Activated CD4-positive, alpha-beta T cell treated with anti-CD3 and anti-CD28 coated beads for 48 hours (primary cell): ENCODE measurements at regions not wholly inside any gene's neighbourhood (a gene's known extent, or its start where the extent isn't known, plus 50 kb on each side); places are given as distances from the start of the nearest gene placed in this dataset.
"Not testable (repeated sequence)": the region's sequence is repeated elsewhere in the genome, so short reads cannot be mapped to it uniquely, and the experiment has no call there.

Source experiments
- DNase-seq: peaks from one replicate; pipeline ENCODE4 v3.0.0-alpha.2; 2020

DNA sequence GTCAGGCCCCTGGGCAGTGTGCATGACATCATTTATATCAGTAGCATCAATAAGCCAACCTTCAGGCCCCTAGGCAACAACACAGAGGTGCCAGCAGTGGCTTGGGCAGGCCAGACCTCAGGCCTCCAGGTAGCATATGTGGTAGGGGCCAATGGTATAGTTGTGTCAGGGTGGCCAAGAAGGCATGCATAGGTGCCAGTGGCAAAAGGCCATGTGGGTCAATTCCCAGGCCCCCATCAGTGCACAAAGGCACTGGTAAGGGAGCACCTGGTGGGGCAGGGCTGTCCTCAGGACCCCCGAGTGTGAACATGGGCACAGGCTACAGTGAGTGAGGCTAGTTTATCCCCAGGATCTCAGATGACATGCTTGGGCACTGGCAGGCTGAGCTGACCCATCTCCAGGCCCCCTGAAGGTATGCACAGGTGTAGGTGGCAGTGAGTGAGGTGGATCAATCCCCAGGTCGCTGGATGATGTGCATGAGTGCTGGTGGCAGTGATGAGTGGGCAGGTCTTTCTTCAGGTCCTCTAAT, 244.1 kb upstream of the ZNF385D start:
- no peak for DNase-seq

DNA sequence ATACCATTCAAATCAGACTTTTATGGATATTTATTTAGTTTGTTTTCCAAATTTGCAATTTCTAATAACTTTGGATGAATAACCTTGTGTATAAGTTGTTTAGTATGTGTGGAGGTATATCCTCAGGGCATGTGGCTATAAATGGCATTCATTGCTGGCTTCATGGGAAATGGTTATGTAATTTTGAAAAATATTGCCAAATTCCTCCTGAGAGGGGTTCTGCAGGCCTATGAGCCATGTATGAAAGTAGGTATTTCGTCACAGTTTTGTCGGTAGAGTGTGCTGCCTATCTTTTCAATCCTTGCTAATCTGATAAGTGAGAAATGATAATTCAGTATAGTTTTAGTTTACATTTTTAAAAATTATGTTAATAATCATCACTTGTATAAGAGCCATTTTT, 256.4 kb upstream of the ZNF385D start:
- no peak for DNase-seq

DNA sequence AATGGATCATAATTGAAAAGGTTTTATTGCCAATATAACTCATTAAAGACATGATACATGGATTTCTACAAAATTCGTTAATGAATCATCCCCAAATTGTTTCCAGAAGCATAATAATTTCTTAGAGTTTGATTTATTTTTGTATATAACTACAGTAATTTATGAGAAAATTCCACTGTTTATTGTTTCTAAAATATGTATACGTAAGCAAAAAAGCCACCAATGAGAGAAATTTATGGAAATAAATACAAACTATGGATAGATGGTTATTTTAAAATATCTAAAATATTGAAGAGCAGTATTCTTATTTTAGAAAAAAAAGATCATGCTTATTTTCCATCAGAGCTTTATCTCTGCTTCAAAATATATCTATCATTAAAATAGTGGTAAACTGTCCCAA, 260.0 kb upstream of the ZNF385D start:
- no peak for DNase-seq

DNA sequence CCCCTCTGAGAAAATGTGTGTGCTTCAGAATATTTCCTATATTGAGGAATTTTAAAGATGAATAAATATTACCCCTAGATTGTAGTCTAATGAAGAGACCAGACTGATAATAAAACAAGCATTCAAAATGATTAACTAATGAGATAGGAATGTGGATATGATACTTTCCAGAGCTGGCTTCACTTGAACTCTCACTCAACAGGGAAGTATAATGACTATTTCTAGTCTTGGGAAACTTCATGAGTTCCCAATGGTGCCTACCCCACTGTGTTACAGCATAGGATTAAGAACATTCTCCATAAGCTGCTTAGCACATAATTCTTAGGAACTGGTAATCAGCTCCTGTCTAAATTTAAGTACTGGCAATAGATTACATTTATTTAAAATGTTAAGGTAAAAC, 261.5 kb upstream of the ZNF385D start:
- DNase-seq = no peak

DNA sequence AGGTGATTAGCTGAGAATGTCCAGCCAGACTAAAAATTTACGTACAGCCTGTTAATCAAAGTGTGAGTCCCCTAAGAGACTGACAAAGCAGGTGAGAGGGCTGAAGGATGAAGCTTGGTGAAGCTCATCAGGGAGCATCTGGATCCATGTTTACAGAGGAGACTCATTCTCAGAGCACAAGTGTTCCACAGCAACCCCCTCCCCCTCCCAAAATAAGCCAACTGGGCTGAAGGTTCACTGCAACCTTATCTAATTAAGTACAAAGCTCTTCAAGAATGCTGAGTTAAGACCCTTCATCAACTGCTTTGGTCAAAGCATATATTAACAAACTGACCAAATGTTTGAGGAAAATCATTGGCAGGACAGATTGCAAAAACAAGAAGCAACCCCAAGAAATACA, 262.6 kb upstream of the ZNF385D start:
- no peak for DNase-seq

DNA sequence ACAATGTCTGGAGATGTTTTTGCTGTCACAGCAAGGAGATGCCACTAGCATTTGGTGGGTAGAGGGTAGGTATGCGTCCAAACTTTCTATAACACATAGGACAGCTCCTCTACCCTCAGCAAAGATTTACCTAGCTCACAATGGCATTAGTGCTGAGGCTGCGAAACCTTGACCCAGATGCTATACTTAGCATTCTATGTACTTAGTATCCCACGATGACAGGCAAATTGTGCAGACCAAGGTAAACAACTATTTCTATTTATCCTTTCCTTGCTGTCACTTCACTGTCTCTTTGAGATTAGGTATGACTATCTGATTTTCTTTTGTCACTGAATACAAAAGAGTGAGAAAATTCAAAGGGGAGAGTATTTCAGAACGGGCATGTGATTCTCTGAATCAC, 265.2 kb upstream of the ZNF385D start:
- no peak for DNase-seq

DNA sequence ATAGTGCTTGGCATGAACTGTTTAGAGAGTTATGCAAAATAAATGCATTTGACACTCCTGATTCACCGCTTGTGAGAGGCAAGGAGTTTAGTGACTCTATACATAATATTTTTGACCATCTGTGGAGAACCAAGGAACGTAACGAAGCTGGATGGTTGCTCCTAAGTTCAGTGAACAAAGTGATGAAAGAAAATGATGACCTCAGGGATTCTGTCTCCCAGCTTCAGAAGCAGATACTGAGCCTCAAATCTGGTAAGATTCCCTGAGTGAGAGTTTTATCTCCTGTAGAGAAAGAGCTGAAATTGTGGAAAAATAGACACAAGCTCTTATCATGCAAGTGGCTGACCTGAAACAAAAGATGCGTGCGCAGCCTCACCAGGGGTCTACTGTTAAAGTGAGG, 273.6 kb upstream of the ZNF385D start:
- DNase-seq = not testable (repeated sequence)

DNA sequence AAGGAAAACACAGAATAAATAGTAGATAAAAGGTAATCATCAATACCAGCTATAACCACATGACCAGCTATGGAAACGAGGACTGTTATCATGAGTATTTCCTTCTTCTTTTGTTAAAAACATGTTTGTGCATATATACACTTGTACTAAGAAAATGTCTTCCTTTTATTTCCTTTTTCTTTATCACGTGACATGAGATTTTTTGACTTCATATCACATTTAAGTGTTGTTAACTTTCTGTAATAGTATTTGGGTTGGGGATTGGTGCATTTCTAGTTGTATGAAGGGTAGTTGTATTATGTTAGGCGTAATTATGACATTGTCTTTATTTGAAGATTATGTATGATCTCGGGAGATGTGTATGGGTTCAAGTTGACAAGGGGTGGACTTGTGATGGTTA, 278.5 kb upstream of the ZNF385D start:
- DNase-seq = no peak

DNA sequence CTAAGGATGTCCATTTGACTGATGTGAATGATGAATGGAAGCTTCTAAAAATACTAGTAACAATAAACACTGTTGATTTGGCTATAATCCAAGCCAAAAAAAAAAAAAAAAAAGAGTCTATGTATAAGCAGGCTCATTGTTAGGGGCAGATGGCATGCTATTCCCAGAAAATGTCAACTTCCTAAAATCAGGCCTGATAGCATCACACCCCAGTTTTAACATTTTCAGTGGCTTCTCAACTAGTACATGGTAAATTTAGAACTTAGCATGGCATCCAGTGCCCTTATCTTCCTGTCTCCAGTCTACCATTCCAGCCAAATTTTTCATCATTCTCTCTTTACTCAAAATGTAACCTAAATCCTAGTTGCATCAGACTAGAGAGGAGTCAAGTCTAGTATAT, 288.2 kb upstream of the ZNF385D start:
- DNase-seq = no peak

DNA sequence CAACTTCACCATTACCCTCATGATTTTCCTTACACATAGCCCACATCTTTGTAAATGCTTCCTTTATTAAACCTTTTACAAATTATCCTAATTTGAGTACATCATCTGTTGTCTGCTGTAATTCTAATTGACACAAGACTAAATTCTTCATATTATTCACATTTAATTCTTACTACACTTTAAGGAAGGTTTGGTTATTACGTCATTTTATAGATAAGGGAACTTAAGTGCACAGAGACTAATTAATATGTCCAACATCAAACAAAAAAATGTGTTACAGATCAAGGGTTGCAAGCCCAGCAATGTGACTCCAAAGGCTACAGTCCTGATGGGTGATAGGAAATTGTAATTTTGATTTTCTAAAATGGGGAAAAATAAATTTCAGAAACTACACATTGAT, 289.1 kb upstream of the ZNF385D start:
- no peak for DNase-seq

DNA sequence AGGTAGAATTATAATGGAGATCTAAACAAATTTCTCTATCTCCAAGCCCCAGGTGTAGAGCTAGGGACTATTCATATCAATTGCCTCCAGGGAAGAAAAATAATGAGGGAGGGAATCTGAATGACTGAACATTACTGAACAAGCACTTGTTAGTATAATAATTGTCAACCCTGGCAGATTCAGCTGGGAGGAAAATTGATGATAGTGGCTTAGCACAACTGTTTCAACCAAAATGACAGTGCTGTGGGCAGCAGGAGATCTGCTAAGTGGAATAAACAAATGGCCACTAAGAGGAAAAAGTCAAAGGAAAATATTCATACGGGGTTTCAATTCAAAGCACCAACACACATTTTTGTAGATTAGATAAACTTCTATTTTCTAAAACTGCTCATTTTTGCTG, 294.9 kb upstream of the ZNF385D start:
- no peak for DNase-seq

DNA sequence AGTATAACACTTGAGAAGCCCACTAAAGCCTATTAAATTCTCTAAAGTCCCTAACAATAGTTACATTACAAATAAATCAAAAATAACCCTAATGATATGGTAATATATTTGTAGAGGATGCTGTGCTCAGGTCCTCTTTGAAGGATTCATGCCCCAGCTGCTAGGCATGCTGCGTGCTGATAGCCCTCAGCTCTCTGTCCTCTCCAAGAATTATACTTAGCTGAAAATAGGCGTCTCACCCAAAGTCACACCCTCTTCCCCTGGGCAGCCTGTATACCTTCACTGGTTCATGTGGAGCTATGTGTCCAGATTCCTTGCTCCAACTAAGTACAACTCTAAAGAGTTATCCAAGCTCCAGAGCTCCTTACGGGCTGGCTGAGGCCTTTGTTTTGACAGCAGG, 312.5 kb upstream of the ZNF385D start:
- no peak for DNase-seq

DNA sequence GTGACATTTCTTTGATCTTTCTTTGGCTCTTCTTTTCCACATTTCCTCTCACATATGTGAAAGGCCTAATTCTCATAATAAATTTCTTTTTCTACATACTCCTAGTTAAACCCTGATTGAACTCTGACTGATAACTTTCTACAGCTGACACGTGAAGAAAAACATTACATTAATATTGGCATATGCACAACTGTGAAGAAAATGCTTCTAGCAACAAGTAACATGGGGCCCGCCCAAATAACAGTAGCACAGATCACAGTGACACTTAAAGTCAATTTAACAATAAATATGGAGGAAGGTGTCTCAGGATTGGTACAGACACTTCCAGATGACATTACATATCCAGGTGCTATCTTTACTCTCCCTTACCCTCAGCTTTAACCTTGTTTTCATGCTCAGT, 317.6 kb upstream of the ZNF385D start:
- DNase-seq = no peak

DNA sequence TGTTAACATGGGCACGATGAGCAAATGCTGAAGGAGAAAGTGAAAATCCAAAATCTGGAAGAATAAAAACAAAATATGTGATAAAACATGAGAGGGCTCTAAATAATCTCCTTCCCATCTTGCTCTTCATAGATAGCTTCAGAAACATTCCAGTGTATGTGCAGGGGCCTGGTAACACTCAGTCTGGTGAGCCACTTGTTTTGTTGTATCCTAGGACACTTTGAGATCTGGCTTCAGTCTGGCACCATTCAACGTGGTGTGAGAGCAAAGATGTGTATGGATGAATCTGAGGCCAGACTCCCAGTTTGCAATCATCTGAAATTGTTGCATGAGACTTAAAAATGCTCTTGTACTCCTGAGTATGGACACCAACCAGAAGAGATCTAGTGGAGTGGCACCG, 337.2 kb upstream of the ZNF385D start:
- DNase-seq = no peak

DNA sequence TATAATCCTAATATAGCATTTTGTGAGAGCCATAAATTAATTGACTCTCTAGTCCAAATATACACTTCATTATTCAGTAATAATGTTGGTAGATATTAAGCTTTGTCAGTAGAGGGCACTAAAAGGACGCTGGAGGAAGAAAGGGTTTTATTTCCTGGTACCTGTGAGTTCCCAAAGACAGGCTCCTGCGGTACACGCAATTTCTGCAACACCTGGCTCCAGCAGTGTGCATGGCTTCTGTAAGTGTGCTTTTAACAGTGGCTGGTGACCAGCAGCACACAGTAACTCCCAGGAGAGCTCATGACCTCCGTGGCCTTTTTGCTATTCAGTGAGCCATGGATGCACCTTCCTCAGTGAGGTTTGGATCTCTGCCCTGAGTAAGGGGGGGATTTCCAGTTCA, 338.3 kb upstream of the ZNF385D start:
- DNase-seq = peak; percentile 1

DNA sequence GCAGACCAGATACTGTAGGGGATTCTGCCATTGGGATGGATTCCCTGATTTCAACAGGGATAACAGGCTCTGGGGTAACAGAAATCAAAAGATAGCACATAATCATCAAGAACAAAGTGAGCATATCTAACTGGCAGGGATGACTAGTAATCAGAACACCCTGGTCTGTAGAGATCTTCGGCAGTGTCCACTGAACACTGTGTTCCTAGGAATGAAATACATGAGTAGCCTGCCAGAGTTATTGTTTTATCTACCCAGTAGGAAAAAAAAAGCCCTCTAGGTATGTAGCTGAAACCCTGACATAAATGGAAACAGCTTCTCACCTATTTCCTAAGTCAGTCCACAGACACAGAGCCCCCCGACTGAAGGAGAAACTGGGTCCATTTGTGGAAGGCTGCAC, 340.3 kb upstream of the ZNF385D start:
- DNase-seq = no peak

DNA sequence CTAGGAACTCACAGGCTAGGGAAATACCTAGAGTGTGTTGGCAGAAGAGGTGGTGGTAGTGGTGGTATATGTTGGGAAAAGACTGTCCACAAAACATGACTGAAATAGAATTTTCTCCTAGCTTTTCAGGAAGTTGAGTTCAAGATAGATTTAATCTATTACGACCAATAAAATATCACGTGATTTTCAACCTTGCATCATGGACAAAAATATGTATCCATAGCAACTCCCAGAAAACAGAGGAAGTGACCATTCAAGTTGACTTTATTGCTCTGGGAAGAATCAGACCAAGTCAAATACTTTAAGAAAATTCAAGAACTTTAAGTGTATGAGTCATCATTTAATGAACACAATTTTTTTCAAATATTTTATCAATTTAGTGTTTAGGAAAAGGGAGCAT, 347.0 kb upstream of the ZNF385D start:
- no peak for DNase-seq

DNA sequence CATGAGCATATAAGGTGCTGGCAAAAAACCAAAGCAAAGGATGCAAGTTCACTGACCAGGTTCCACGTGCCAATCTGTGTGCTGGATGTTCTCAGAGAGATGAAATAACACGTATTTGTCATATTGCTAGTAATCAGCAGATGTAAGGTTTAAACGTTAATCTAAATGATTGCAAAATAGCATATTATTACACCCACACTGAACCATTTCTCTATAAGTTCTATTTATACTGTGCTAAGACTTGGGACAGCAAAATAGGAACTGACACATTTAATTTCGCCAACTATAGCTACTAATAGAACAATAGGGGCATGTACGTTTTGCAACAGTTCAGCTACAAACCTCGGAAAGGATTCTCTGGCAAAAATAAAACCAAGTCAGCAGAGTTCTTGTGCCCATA, 350.3 kb upstream of the ZNF385D start:
- DNase-seq = no peak

DNA sequence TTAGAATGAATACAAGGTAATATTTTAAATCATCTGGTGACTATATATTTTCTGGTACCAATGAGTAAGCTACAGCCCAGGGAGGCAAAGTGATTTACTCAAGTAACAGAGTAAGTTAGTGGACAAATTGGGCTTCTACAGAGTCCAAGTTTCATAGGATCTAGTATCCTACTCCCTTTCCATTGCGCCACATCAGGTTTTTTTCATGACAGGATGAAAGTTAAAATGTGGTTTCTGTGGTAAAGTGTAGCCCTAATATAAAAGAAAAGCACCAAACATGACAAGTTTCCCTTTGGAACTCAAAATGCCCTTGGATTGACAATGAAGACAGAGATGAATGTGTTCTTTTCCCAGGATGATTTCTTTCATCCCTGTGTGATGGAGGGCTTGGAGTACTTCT, 350.8 kb upstream of the ZNF385D start:
- no peak for DNase-seq

DNA sequence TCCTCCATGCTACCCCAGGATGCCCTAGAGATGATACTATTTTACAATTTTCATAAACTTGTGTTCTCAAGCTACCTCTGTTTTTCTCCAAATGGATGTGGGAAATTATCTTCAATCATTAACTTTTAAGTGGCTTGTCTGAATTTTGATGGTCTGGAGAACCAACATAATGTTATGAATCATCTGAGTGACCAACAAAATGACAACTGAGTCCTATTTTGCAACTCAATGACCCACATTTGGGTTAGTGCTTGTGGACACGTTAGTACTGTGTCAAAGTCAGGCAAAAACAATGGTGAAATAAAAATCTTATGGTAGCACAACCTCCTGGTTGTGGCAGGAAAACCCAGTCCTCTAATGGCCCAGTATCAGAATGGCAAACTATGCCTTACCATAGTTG, 352.4 kb upstream of the ZNF385D start:
- no peak for DNase-seq

DNA sequence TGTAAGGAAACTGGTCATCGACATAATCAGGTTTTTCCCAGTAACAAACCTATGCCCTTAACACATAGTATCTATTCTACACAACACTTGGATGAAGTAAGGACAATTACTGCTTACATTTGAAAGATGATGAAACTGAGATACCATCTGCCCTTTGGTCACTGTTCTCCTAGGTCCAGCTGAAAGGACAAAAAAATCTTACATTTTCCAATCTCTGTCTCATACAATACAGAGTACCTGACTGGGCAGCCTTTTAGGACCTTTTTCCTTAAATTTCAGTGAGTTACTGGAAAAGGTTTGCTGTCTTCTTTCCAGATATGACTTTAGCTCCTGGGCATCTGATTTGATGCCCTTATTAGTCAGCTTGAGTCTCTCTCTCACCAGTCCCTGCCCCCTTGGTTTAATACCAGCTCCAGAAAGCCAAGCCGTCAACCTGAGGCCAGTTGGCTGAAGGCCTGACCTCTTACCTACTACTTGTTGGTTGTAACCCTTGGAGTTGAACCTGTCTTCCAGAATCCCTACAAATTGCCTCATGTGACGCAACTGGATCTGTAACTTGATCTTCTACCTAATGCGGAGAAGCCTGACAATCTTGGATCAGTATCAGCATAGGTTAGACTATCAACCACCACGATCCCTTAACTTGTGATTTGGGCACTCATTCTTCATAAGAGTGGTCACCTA, 355.3 kb upstream of the ZNF385D start:
- no peak for DNase-seq

DNA sequence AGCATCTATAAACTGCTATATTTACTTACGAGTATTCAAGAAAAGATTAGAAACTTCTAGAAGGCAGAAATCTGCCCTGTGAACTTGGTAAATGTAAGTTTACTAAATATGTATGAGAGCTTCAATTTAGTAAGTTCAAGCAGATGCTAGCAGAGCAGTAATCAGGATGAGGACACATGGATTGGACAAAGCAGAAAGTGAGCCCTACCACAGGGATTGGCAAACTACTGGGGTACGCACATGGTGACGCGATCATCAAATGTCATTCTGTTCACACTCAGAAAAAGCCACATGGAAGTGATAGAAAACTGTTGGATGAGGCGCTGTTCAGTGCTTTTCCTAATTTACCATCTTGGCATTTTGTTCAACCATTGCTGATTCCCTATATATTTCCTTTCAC, 360.2 kb upstream of the ZNF385D start:
- DNase-seq = no peak

DNA sequence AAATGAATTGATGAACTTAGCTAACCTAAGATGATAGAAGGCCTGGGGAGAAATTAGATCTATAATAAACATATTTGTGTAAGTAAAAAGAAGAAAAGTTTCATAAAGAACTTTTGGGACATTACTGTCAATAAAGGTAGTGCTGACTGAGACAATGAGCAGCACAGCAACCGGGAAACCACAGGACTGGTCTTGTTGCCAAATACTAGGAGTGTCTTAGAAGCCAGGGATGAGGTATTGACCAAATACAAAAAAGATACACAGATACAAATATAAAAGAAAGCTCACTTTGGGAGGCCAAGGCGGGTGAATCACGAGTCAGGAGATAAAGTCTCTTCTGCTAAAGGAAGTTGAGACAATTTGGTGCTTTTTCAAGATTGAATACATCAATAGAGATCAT, 362.4 kb upstream of the ZNF385D start:
- DNase-seq = no peak

DNA sequence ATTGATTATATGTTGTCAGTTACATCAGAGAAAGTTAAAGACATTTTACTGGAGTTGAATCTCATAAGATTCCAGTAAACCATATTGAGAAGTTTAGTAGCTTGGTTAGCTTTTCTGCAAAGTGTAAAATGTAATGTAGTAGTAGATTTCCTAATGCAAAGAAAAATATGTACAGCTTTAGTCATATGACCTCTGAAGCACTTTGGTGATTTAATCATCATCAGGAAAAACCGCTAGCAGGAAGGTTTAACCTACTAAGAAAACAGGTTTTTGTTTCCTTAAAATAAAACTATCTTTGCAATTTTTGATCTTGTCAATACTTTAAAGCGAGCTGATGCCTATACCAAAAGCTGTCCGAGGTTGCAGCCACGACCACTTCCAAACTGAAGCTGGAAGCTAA, 364.6 kb upstream of the ZNF385D start:
- no peak for DNase-seq

DNA sequence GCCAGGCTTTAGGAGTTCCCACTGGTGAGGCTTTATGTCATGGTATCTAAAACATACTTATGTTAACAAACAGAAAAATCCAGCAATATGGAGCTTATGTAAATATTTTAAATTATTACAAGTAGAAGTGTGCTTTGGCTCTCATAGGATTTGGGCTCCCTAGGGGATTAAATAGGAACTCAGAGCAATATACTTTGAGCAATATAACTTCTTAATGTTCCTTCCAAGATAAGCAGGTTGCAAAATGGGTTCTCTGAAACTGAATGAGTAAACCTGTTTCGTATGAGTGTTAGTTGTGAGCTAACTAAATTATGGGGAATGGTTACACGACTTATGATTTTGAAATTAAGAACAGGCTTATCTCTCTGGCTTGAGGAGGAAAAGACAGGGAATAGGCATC, 366.1 kb upstream of the ZNF385D start:
- DNase-seq = no peak
